HG03025 (cell line): ENCODE measurements at regions not wholly inside any gene's neighbourhood (a gene's known extent, or its start where the extent isn't known, plus 50 kb on each side); places are given as distances from the start of the nearest gene placed in this dataset.
"Not testable (repeated sequence)": the region's sequence is repeated elsewhere in the genome, so short reads cannot be mapped to it uniquely, and the experiment has no call there.

Experiments
- ATAC-seq: cut with Tn5 transposase; IDR thresholded peaks from one replicate; pipeline ENCODE4 v1.9.1; 2021; ENCODE audit warnings: mild to moderate bottlenecking, moderate library complexity; ENCODE audit not compliant: unreplicated experiment, low FRiP score

GRCh38 chr13:90300015-90300414 is 1047.5 kb upstream of the MIR17HG start:
- ATAC-seq = no peak

- ATAC-seq = no peak
Observed at GRCh38 chr13:90302107-90302506, 1045.4 kb upstream of the MIR17HG start.

GRCh38 chr13:90305796-90306195 is 1041.7 kb upstream of the MIR17HG start:
- no peak for ATAC-seq

GRCh38 chr13:90307136-90307535 is 1040.4 kb upstream of the MIR17HG start:
- no peak for ATAC-seq

- no peak for ATAC-seq
Observed at GRCh38 chr13:90308249-90308648, 1039.2 kb upstream of the MIR17HG start.

GRCh38 chr13:90311929-90312328 is 1035.6 kb upstream of the MIR17HG start:
- ATAC-seq = no peak

GRCh38 chr13:90315061-90315460 is 1032.4 kb upstream of the MIR17HG start:
- ATAC-seq = no peak

GRCh38 chr13:90320664-90321063 is 1026.8 kb upstream of the MIR17HG start:
- ATAC-seq = no peak

GRCh38 chr13:90321281-90321931 is 1026.1 kb upstream of the MIR17HG start:
- no peak for ATAC-seq

- ATAC-seq = no peak
Observed at GRCh38 chr13:90329641-90330040, 1017.8 kb upstream of the MIR17HG start.

GRCh38 chr13:90331974-90332373 is 1015.5 kb upstream of the MIR17HG start:
- ATAC-seq = no peak

GRCh38 chr13:90336507-90336906 is 1011.0 kb upstream of the MIR17HG start:
- no peak for ATAC-seq

- not testable (repeated sequence) for ATAC-seq
Observed at GRCh38 chr13:90341348-90341747, 1006.1 kb upstream of the MIR17HG start.

- ATAC-seq = not testable (repeated sequence)
Observed at GRCh38 chr13:90348477-90349136, 998.9 kb upstream of the MIR17HG start.

- no peak for ATAC-seq
Observed at GRCh38 chr13:90352763-90353162, 994.7 kb upstream of the MIR17HG start.

GRCh38 chr13:90355162-90355751 is 992.2 kb upstream of the MIR17HG start:
- ATAC-seq = no peak

- no peak for ATAC-seq
Observed at GRCh38 chr13:90360785-90361184, 986.7 kb upstream of the MIR17HG start.

GRCh38 chr13:90362707-90363106 is 984.8 kb upstream of the MIR17HG start:
- ATAC-seq = no peak

- no peak for ATAC-seq
Observed at GRCh38 chr13:90365130-90365529, 982.4 kb upstream of the MIR17HG start.

- no peak for ATAC-seq
Observed at GRCh38 chr13:90374168-90374567, 973.3 kb upstream of the MIR17HG start.

- ATAC-seq = no peak
Observed at GRCh38 chr13:90375851-90376250, 971.6 kb upstream of the MIR17HG start.

GRCh38 chr13:90382425-90382824 is 965.1 kb upstream of the MIR17HG start:
- ATAC-seq = no peak
